Mucosa of rectum (tissue), 2 donors: ENCODE measurements at regions not wholly inside any gene's neighbourhood (a gene's known extent, or its start where the extent isn't known, plus 50 kb on each side); places are given as distances from the start of the nearest gene placed in this dataset.

Experiments
- H3K27ac ChIP-seq, 2 donors: one replicate each; pipeline ENCODE4 v1.7.0; 2013; ENCODE audit warnings: inconsistent platforms in 2 of 2, low read depth in 2 of 2, low read length in 2 of 2
- H3K27me3 ChIP-seq, 2 donors: one replicate each; pipeline ENCODE4 v1.7.0; 2013; ENCODE audit warnings: low read length in 2 of 2; ENCODE audit not compliant: control insufficient read depth in 2 of 2, insufficient read depth in 2 of 2
- H3K36me3 ChIP-seq, 2 donors: one replicate each; pipeline ENCODE4 v1.7.0; 2013; ENCODE audit warnings: low read length in 2 of 2; ENCODE audit not compliant: control insufficient read depth in 2 of 2, insufficient read depth in 2 of 2
- H3K4me1 ChIP-seq, 2 donors: one replicate each; pipeline ENCODE4 v1.7.0; 2013; ENCODE audit warnings: low read length in 2 of 2, mild to moderate bottlenecking in 1 of 2; ENCODE audit not compliant: control insufficient read depth in 2 of 2, insufficient read depth in 2 of 2
- H3K4me3 ChIP-seq, 2 donors: one replicate each; pipeline ENCODE4 v1.7.0; 2013; ENCODE audit warnings: low read length in 2 of 2
- H3K9ac ChIP-seq, 2 donors: one replicate each; pipeline ENCODE4 v1.7.0; 2013; ENCODE audit warnings: low read length in 2 of 2, low read depth in 1 of 2, mild to moderate bottlenecking in 1 of 2
- H3K9me3 ChIP-seq, 2 donors: one replicate each; pipeline ENCODE4 v1.7.0; 2013; ENCODE audit warnings: low read length in 2 of 2; ENCODE audit not compliant: control insufficient read depth in 2 of 2
- donor health status: healthy.
- donor health status: Normal muscosa, but diverticular disease.

DNA sequence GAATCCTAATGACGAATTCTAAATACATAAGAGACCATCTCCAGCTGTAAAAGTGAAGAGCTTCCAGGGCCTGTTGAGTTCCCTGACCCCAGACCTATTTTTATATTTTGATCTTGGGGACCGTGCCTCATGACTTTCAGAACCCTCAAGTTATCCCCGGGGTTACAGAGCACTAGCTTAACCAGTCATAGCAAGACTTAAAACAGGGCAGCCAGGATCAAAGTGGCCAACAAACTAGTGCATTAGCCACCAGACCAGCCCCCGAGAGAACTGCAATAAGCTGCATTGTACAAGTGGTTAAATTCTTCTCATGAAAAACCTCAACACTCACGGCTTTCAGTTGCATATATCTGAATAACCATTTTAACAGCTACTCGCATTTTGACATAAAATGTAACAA lies 183.0 kb downstream of the BARHL2 start:
- Histone ChIP-seq H3K9ac (no peak overlapping the region), H3K27ac (no peak overlapping the region), H3K4me1 (no peaks in the 10 kb centered on the region), H3K27me3 (no peaks in the 10 kb centered on the region), H3K9me3 (no peaks in the 10 kb centered on the region), H3K4me3 (no peak overlapping the region), H3K36me3 (no peaks in the 10 kb centered on the region)

DNA sequence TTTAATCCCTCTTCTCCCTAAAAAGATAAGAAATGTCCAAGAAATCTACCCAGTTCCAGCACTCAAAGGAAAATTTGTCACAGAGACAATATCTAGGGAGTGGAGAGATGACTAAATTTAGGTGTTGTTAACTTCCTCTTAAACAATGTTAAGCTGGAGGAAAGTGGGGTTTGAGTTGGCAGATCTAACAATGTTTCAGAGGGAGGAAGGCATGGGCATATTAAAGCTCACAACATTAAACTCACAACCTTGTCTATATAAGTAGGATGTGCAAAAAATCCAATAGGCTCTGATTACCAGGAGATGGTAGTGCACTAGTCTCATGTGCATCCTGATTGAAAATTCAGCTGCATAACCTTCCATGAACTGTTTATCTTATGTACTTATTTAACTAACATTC lies 190.1 kb downstream of the BARHL2 start:
- no peak overlapping the region for H3K27ac ChIP-seq
- no peaks in the 10 kb centered on the region for H3K36me3 ChIP-seq
- no peaks in the 10 kb centered on the region for H3K27me3 ChIP-seq
- H3K9ac ChIP-seq = no peak overlapping the region
- H3K9me3 ChIP-seq = no peaks in the 10 kb centered on the region
- H3K4me3 ChIP-seq = no peak overlapping the region
- no peaks in the 10 kb centered on the region for H3K4me1 ChIP-seq

- Histone ChIP-seq H3K9ac (no peak overlapping the region), H3K27me3 (no peaks in the 10 kb centered on the region), H3K4me1 (no peaks in the 10 kb centered on the region), H3K9me3 (no peaks in the 10 kb centered on the region), H3K27ac (no peak overlapping the region), H3K4me3 (no peak overlapping the region), H3K36me3 (no peaks in the 10 kb centered on the region)
Measured at GRCh38 chr1:90522432-90522831, 194.7 kb downstream of the BARHL2 start.

DNA sequence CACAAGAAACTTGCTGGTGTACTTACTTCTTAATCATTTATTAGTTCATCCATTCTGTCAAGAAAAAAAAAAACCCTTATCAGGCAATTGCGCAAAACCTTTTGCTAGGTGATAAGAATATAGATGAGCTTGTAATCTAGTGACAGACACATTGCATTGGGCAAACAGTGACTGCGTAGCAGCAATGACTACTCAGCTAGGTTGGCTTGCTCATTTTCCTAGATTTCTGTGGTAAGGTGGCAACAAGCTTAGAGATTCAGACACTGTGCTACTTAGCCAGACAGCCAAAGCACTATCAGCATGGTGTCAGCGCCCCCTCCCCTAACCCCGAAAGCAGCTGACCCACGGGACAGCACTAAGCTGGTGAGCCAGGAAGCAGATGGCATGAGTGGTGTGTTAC lies 203.1 kb downstream of the BARHL2 start:
- Histone ChIP-seq H3K27me3 (no peaks in the 10 kb centered on the region), H3K9ac (no peak overlapping the region), H3K27ac (no peak overlapping the region), H3K9me3 (no peaks in the 10 kb centered on the region), H3K4me3 (no peak overlapping the region), H3K4me1 (no peaks in the 10 kb centered on the region), H3K36me3 (no peaks in the 10 kb centered on the region)

- Histone ChIP-seq H3K4me1 (no peaks in the 10 kb centered on the region), H3K9me3 (no peaks in the 10 kb centered on the region), H3K36me3 (no peaks in the 10 kb centered on the region), H3K27ac (no peak overlapping the region), H3K9ac (no peak overlapping the region), H3K27me3 (no peaks in the 10 kb centered on the region), H3K4me3 (no peak overlapping the region)
Measured at GRCh38 chr1:90512441-90512840, 204.7 kb downstream of the BARHL2 start.

GRCh38 chr1:90510143-90510542 lies 207.0 kb downstream of the BARHL2 start:
- Histone ChIP-seq H3K36me3 (no peaks in the 10 kb centered on the region), H3K27ac (no peak overlapping the region), H3K9ac (no peak overlapping the region), H3K4me1 (no peaks in the 10 kb centered on the region), H3K9me3 (no peaks in the 10 kb centered on the region), H3K27me3 (no peaks in the 10 kb centered on the region), H3K4me3 (no peak overlapping the region)

DNA sequence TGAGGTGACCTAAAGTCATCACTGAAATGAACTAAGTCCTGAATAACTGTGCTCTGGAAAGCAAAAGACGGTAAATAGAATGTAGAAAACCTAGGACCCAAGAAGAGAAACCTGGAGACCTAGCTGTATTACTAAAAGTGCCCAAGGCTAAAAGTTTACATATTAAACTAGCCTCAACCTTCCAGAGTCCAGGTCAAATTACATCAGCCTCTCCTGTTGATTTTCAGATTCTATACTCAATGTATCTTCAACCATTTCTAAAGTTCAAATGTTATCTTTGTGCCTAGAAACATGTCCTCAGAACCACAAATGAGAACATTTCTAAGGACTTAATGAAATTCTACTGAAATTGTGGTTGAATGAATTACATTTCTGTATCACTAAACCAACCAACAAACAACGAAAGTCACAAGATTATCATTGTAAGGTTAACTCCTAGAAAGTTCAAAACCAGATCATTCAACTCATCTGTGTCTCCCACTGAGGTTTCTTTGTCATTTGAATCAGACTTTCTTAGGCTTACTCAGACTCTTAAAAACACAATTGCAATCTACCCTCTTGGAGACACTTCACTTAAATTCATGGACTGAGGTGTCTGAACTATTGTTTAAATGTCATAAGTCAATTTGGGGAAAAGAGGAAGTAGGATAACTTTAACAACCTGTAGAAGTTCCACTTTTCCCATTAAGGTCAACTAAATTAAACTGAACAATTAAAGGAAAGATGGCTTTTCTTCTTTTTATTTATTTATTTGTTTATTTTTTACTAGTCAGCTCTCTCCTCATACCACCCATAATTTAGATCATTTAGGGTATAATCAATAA lies 207.7 kb downstream of the BARHL2 start:
- Histone ChIP-seq H3K36me3 (no peaks in the 10 kb centered on the region), H3K27ac (no peak overlapping the region)

GRCh38 chr1:90508376-90509167 lies 208.5 kb downstream of the BARHL2 start:
- H3K4me3 ChIP-seq = no peak overlapping the region
- H3K27ac ChIP-seq = no peak overlapping the region
- H3K4me1 ChIP-seq = no peaks in the 10 kb centered on the region
- H3K36me3 ChIP-seq = no peaks in the 10 kb centered on the region
- H3K9me3 ChIP-seq = no peaks in the 10 kb centered on the region
- no peaks in the 10 kb centered on the region for H3K27me3 ChIP-seq
- no peak overlapping the region for H3K9ac ChIP-seq

More for the DNA sequence above, 207.7 kb downstream of the BARHL2 start:
- Histone ChIP-seq H3K4me3 (no peak overlapping the region), H3K4me1 (no peaks in the 10 kb centered on the region), H3K27me3 (no peaks in the 10 kb centered on the region), H3K9ac (no peak overlapping the region), H3K9me3 (no peaks in the 10 kb centered on the region)

- no peaks in the 10 kb centered on the region for H3K4me1 ChIP-seq
- H3K9ac ChIP-seq = no peak overlapping the region
- no peaks in the 10 kb centered on the region for H3K27me3 ChIP-seq
- no peaks in the 10 kb centered on the region for H3K9me3 ChIP-seq
- H3K27ac ChIP-seq = no peak overlapping the region
- no peaks in the 10 kb centered on the region for H3K36me3 ChIP-seq
- no peak overlapping the region for H3K4me3 ChIP-seq
Measured at GRCh38 chr1:90507173-90507572, 209.9 kb downstream of the BARHL2 start.

- no peaks in the 10 kb centered on the region for H3K4me1 ChIP-seq
- no peaks in the 10 kb centered on the region for H3K9me3 ChIP-seq
- no peak overlapping the region for H3K4me3 ChIP-seq
- no peak overlapping the region for H3K27ac ChIP-seq
- H3K9ac ChIP-seq = no peak overlapping the region
- no peaks in the 10 kb centered on the region for H3K36me3 ChIP-seq
- no peaks in the 10 kb centered on the region for H3K27me3 ChIP-seq
Measured at GRCh38 chr1:90505806-90506205, 211.3 kb downstream of the BARHL2 start.
